ENCODE measurements at regions not wholly inside any gene's neighbourhood (a gene's known extent, or its start where the extent isn't known, plus 50 kb on each side); places are given as distances from the start of the nearest gene placed in this dataset.

GRCh38 chr6:163705923-163706322, 291.4 kb downstream of the QKI start:
- TF ChIP-seq, protein P1, sequence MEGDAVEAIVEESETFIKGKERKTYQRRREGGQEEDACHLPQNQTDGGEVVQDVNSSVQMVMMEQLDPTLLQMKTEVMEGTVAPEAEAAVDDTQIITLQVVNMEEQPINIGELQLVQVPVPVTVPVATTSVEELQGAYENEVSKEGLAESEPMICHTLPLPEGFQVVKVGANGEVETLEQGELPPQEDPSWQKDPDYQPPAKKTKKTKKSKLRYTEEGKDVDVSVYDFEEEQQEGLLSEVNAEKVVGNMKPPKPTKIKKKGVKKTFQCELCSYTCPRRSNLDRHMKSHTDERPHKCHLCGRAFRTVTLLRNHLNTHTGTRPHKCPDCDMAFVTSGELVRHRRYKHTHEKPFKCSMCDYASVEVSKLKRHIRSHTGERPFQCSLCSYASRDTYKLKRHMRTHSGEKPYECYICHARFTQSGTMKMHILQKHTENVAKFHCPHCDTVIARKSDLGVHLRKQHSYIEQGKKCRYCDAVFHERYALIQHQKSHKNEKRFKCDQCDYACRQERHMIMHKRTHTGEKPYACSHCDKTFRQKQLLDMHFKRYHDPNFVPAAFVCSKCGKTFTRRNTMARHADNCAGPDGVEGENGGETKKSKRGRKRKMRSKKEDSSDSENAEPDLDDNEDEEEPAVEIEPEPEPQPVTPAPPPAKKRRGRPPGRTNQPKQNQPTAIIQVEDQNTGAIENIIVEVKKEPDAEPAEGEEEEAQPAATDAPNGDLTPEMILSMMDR (IDR thresholded peaks at IDR 0.05; ENCODE audit: low read depth, low read length, poor library complexity, severe bottlenecking) = no peak
- no peak for TF ChIP-seq EZH2phosphoT487 (IDR thresholded peaks at IDR 0.05; ENCODE audit: borderline replicate concordance, low read length)
